H1 (cell line): ENCODE measurements at regions not wholly inside any gene's neighbourhood (a gene's known extent, or its start where the extent isn't known, plus 50 kb on each side); places are given as distances from the start of the nearest gene placed in this dataset.

ENCODE experiments used
- CTCF ChIA-PET: fragments of 300-600 bp; sonication (Branson Sonifier 250); formaldehyde crosslinking; loops from one replicate; lab custom pipeline; 2021; ENCODE audit not compliant: partially characterized antibody; lab: Charles Lee
- POLR2A ChIA-PET: fragments of 300-600 bp; sonication (Branson Sonifier 250); formaldehyde crosslinking; loops from one replicate; lab custom pipeline; 2021; ENCODE audit warnings: inconsistent platforms; ENCODE audit not compliant: partially characterized antibody; lab: Charles Lee
- DNase-seq, 2 experiments: peaks; one replicate each; pipeline versions ENCODE4 v3.0.0 to v3.0.0-alpha.2; 2010 to 2022; ENCODE audit warnings: low spot score in 2 of 2, low read depth in 1 of 2, mixed read lengths in 1 of 2
- FAIRE-seq: peaks from 2 replicates; lab custom pipeline; 2011; peaks lifted over from hg19 to GRCh38; lab: Jason Lieb, UNC
- H2AFZ ChIP-seq: 2 replicates; pipeline ENCODE4 v1.8.1; 2012; ENCODE audit warnings: low read length, inconsistent platforms
- H2AK5ac ChIP-seq: 2 replicates; pipeline ENCODE4 v1.6.1; 2013; ENCODE audit warnings: low read depth, low read length
- H2BK120ac ChIP-seq: replicated peaks from 2 replicates; pipeline ENCODE3; 2013; ENCODE audit warnings: low read depth, low read length, inconsistent platforms
- H2BK12ac ChIP-seq: 2 replicates; pipeline ENCODE4 v1.6.1; 2013; ENCODE audit warnings: low read depth, low read length
- H2BK15ac ChIP-seq: 2 replicates; pipeline ENCODE4 v1.6.1; 2013; ENCODE audit warnings: low read length
- H2BK20ac ChIP-seq: 2 replicates; pipeline ENCODE4 v1.6.1; 2013; ENCODE audit warnings: low read length
- H2BK5ac ChIP-seq: 2 replicates; pipeline ENCODE4 v1.6.1; 2013; ENCODE audit warnings: low read depth, low read length
- H3K14ac ChIP-seq: 2 replicates; pipeline ENCODE4 v1.6.1; 2013; ENCODE audit warnings: inconsistent platforms; ENCODE audit not compliant: insufficient read length
- H3K18ac ChIP-seq: 2 replicates; pipeline ENCODE4 v1.6.1; 2013; ENCODE audit warnings: low read length; ENCODE audit errors: extremely low read depth
- H3K23ac ChIP-seq: 2 replicates; pipeline ENCODE4 v1.6.1; 2013; ENCODE audit warnings: inconsistent platforms; ENCODE audit not compliant: insufficient read length
- H3K23me2 ChIP-seq: 2 replicates; pipeline ENCODE4 v1.6.1; 2013; ENCODE audit warnings: low read depth, low read length
- H3K27ac ChIP-seq: 2 replicates; pipeline ENCODE4 v1.6.1; 2011; ENCODE audit warnings: low read depth, low read length, inconsistent platforms
- H3K27me3 ChIP-seq, 4 experiments: replicated peaks in 1 of 4; 1 replicate in 1 of 4; 2 replicates in 3 of 4; pipeline versions ENCODE4 v1.6.1 to v1.8.1; 2011 to 2013; ENCODE audit warnings: low read length in 3 of 4, mild to moderate bottlenecking in 3 of 4, inconsistent platforms in 2 of 4, mixed read lengths in 2 of 4, moderate library complexity in 1 of 4; ENCODE audit not compliant: control insufficient read depth in 3 of 4, insufficient read depth in 3 of 4; ENCODE audit errors: extremely low read depth in 1 of 4
- H3K36me3 ChIP-seq, 4 experiments: 2 replicates each; pipeline versions ENCODE4 v1.6.1 to v1.8.1; 2011 to 2013; ENCODE audit warnings: mild to moderate bottlenecking in 4 of 4, low read length in 3 of 4, moderate library complexity in 2 of 4, control low read depth in 1 of 4, inconsistent platforms in 1 of 4; ENCODE audit not compliant: insufficient read depth in 4 of 4, control insufficient read depth in 2 of 4
- H3K4ac ChIP-seq: replicated peaks from 2 replicates; pipeline ENCODE3; 2013; ENCODE audit warnings: low read length, low read depth, mixed read lengths, inconsistent platforms; ENCODE audit not compliant: insufficient read length
- H3K4me1 ChIP-seq, 4 experiments: replicated peaks in 1 of 4; 1 replicate in 1 of 4; 2 replicates in 3 of 4; pipeline versions ENCODE4 v1.6.1 to v1.8.1; 2011 to 2013; ENCODE audit warnings: low read length in 3 of 4, inconsistent platforms in 2 of 4, mixed read lengths in 1 of 4; ENCODE audit not compliant: insufficient read depth in 4 of 4, control insufficient read depth in 3 of 4
- H3K4me2 ChIP-seq, 2 experiments: 2 replicates each; pipeline versions ENCODE4 v1.6.1 to v1.8.1; 2011 to 2013; ENCODE audit warnings: low read depth in 2 of 2, low read length in 2 of 2, control low read depth in 1 of 2, inconsistent platforms in 1 of 2, mild to moderate bottlenecking in 1 of 2; ENCODE audit not compliant: insufficient read depth in 1 of 2
- H3K4me3 ChIP-seq, 4 experiments: fragments of 200-600, 300-600 bp in 1 of 4; sonication (generic), shearing (Covaris generic), sonication (Bioruptor Twin) in 1 of 4; 2 replicates each; pipeline versions ENCODE4 v1.5.1 to v1.8.1; 2011 to 2016; ENCODE audit warnings: low read length in 4 of 4, low read depth in 3 of 4, control low read depth in 2 of 4, inconsistent platforms in 2 of 4, mild to moderate bottlenecking in 2 of 4, mixed read lengths in 1 of 4, moderate library complexity in 1 of 4; ENCODE audit not compliant: insufficient read depth in 2 of 4; ENCODE audit errors: extremely low read depth in 1 of 4
- H3K56ac ChIP-seq: replicated peaks from 2 replicates; pipeline ENCODE3; 2013; ENCODE audit warnings: low read depth, mild to moderate bottlenecking, mixed read lengths, low read length, inconsistent platforms; ENCODE audit not compliant: insufficient read length
- H3K79me1 ChIP-seq: 2 replicates; pipeline ENCODE4 v1.6.1; 2013; ENCODE audit warnings: low read depth, low read length, control low read depth
- H3K79me2 ChIP-seq, 2 experiments: 2 replicates each; pipeline versions ENCODE4 v1.6.1 to v1.8.1; 2012 to 2013; ENCODE audit warnings: low read length in 2 of 2, mild to moderate bottlenecking in 2 of 2, inconsistent platforms in 1 of 2; ENCODE audit not compliant: insufficient read depth in 2 of 2, control insufficient read depth in 1 of 2
- H3K9ac ChIP-seq, 4 experiments: replicated peaks in 1 of 4; 1 replicate in 1 of 4; 2 replicates in 3 of 4; pipeline versions ENCODE4 v1.6.1 to v1.8.1; 2011 to 2013; ENCODE audit warnings: low read depth in 3 of 4, low read length in 3 of 4, control low read depth in 2 of 4, mild to moderate bottlenecking in 2 of 4, moderate library complexity in 2 of 4, inconsistent platforms in 1 of 4; ENCODE audit errors: extremely low read depth in 1 of 4
- H3K9me3 ChIP-seq, 2 experiments: 2 replicates each; pipeline versions ENCODE4 v1.6.1 to v1.8.1; 2012 to 2013; ENCODE audit warnings: mild to moderate bottlenecking in 2 of 2, moderate library complexity in 2 of 2, control low read depth in 1 of 2, inconsistent platforms in 1 of 2, low read depth in 1 of 2, low read length in 1 of 2, mixed read lengths in 1 of 2; ENCODE audit not compliant: insufficient read depth in 2 of 2
- H4K20me1 ChIP-seq, 2 experiments: replicated peaks in 1 of 2; 2 replicates each; pipeline versions ENCODE3 to v1.8.1; 2011 to 2013; ENCODE audit warnings: inconsistent platforms in 2 of 2, low read length in 2 of 2, mild to moderate bottlenecking in 1 of 2; ENCODE audit not compliant: insufficient read depth in 2 of 2, control insufficient read depth in 1 of 2
- H4K5ac ChIP-seq: 2 replicates; pipeline ENCODE4 v1.6.1; 2013; ENCODE audit warnings: low read length, low read depth, mixed read lengths, inconsistent platforms; ENCODE audit not compliant: insufficient read length
- H4K8ac ChIP-seq: 2 replicates; pipeline ENCODE4 v1.8.0; 2013; ENCODE audit warnings: mild to moderate bottlenecking, moderate library complexity, low read length, inconsistent platforms; ENCODE audit not compliant: insufficient read depth; ENCODE audit errors: extremely low read depth
- H4K91ac ChIP-seq: replicated peaks from 2 replicates; pipeline ENCODE3; 2013; ENCODE audit warnings: low read length, mixed read lengths, inconsistent platforms; ENCODE audit not compliant: insufficient read length
- WGBS, 2 experiments: shearing (Covaris generic) in 1 of 2; methylation state at CpG; one replicate each; pipeline versions ENCODE4 v1.1.6 to v1.1.7; 2013 to 2015; ENCODE audit warnings: low lambda C conversion rate in 2 of 2, mixed read lengths in 2 of 2, inconsistent platforms in 1 of 2, low coverage in 1 of 2, missing lambda C conversion rate in 1 of 2; ENCODE audit not compliant: insufficient replicate concordance in 2 of 2, insufficient coverage in 1 of 2, insufficient read length in 1 of 2; ENCODE audit errors: extremely low coverage in 1 of 2, missing lambda C conversion rate in 1 of 2; 5-methylcytosine and 5-hydroxymethylcytosine counted together
- TF ChIP-seq, protein P1 (sequence below): fragments of 300-600 bp; sonication (generic); IDR thresholded peaks from 2 replicates; pipeline ENCODE4 v1.7.1; 2012; ENCODE audit warnings: low read length, moderate library complexity, mild to moderate bottlenecking, inconsistent platforms; ENCODE audit not compliant: insufficient replicate concordance

DNA sequence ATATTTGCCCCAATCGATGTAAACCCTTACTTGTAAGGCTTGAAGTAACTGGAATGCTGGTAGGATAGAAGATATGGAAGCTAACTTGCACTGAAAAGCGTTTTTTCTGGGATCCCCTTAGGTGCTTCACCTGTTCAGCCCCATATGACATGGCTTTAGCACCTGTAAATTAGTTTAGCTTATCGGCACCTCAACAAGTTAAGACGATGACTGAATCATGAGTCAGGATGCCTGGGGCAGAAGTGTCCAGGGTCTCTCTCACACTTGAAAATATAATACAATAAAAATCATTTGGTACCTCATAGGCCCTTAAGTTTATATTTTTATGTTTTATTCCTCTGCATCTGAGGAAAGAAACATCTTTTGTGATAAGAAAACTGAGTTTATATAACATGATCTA is 409.2 kb upstream of the LRRC4C start:
- 98% methylated on average over 4 of the region's 4 CpGs; no CpG with 5 or more reads in 1 of the 2 experiments for WGBS, 2 experiments
- CTCF ChIA-PET = interaction anchor here (1.0 kb wide), 1 partner anchor 12 kb away, joined by 3 read pairs; no protein-coding TSS in a partner anchor
- POLR2A ChIA-PET = no interaction called here
- TF ChIP-seq, protein P1, sequence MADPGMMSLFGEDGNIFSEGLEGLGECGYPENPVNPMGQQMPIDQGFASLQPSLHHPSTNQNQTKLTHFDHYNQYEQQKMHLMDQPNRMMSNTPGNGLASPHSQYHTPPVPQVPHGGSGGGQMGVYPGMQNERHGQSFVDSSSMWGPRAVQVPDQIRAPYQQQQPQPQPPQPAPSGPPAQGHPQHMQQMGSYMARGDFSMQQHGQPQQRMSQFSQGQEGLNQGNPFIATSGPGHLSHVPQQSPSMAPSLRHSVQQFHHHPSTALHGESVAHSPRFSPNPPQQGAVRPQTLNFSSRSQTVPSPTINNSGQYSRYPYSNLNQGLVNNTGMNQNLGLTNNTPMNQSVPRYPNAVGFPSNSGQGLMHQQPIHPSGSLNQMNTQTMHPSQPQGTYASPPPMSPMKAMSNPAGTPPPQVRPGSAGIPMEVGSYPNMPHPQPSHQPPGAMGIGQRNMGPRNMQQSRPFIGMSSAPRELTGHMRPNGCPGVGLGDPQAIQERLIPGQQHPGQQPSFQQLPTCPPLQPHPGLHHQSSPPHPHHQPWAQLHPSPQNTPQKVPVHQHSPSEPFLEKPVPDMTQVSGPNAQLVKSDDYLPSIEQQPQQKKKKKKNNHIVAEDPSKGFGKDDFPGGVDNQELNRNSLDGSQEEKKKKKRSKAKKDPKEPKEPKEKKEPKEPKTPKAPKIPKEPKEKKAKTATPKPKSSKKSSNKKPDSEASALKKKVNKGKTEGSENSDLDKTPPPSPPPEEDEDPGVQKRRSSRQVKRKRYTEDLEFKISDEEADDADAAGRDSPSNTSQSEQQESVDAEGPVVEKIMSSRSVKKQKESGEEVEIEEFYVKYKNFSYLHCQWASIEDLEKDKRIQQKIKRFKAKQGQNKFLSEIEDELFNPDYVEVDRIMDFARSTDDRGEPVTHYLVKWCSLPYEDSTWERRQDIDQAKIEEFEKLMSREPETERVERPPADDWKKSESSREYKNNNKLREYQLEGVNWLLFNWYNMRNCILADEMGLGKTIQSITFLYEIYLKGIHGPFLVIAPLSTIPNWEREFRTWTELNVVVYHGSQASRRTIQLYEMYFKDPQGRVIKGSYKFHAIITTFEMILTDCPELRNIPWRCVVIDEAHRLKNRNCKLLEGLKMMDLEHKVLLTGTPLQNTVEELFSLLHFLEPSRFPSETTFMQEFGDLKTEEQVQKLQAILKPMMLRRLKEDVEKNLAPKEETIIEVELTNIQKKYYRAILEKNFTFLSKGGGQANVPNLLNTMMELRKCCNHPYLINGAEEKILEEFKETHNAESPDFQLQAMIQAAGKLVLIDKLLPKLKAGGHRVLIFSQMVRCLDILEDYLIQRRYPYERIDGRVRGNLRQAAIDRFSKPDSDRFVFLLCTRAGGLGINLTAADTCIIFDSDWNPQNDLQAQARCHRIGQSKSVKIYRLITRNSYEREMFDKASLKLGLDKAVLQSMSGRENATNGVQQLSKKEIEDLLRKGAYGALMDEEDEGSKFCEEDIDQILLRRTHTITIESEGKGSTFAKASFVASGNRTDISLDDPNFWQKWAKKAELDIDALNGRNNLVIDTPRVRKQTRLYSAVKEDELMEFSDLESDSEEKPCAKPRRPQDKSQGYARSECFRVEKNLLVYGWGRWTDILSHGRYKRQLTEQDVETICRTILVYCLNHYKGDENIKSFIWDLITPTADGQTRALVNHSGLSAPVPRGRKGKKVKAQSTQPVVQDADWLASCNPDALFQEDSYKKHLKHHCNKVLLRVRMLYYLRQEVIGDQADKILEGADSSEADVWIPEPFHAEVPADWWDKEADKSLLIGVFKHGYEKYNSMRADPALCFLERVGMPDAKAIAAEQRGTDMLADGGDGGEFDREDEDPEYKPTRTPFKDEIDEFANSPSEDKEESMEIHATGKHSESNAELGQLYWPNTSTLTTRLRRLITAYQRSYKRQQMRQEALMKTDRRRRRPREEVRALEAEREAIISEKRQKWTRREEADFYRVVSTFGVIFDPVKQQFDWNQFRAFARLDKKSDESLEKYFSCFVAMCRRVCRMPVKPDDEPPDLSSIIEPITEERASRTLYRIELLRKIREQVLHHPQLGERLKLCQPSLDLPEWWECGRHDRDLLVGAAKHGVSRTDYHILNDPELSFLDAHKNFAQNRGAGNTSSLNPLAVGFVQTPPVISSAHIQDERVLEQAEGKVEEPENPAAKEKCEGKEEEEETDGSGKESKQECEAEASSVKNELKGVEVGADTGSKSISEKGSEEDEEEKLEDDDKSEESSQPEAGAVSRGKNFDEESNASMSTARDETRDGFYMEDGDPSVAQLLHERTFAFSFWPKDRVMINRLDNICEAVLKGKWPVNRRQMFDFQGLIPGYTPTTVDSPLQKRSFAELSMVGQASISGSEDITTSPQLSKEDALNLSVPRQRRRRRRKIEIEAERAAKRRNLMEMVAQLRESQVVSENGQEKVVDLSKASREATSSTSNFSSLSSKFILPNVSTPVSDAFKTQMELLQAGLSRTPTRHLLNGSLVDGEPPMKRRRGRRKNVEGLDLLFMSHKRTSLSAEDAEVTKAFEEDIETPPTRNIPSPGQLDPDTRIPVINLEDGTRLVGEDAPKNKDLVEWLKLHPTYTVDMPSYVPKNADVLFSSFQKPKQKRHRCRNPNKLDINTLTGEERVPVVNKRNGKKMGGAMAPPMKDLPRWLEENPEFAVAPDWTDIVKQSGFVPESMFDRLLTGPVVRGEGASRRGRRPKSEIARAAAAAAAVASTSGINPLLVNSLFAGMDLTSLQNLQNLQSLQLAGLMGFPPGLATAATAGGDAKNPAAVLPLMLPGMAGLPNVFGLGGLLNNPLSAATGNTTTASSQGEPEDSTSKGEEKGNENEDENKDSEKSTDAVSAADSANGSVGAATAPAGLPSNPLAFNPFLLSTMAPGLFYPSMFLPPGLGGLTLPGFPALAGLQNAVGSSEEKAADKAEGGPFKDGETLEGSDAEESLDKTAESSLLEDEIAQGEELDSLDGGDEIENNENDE = no peak

More for the DNA sequence above, 409.2 kb upstream of the LRRC4C start:
- H4K20me1 ChIP-seq = no peaks in the 10 kb centered on the region
- no peak overlapping the region for H3K18ac ChIP-seq
- H3K9ac ChIP-seq = no peak overlapping the region
- H3K4me3 ChIP-seq = no peak overlapping the region
- no peak overlapping the region for H2BK120ac ChIP-seq
- H3K56ac ChIP-seq = no peak overlapping the region
- no peak overlapping the region for H2BK5ac ChIP-seq
- H2AK5ac ChIP-seq = no peak overlapping the region
- H3K14ac ChIP-seq = no peak overlapping the region
- H3K4me1 ChIP-seq = no peaks in the 10 kb centered on the region
- no peaks in the 10 kb centered on the region for H3K9me3 ChIP-seq
- no peak overlapping the region for H3K4ac ChIP-seq
- H2BK15ac ChIP-seq = no peak overlapping the region
- H3K36me3 ChIP-seq = no peaks in the 10 kb centered on the region
- no peak overlapping the region for H2BK20ac ChIP-seq
- no peaks in the 10 kb centered on the region for H3K79me1 ChIP-seq
- H3K23me2 ChIP-seq = no peaks in the 10 kb centered on the region
- no peak overlapping the region for H4K5ac ChIP-seq
- H4K8ac ChIP-seq = no peak overlapping the region
- no peak overlapping the region for H2AFZ ChIP-seq
- H3K23ac ChIP-seq = no peak overlapping the region
- DNase-seq = no peak
- no peak overlapping the region for H3K4me2 ChIP-seq
- no peaks in the 10 kb centered on the region for H3K27me3 ChIP-seq
- no peaks in the 10 kb centered on the region for H3K79me2 ChIP-seq
- no peak for FAIRE-seq
- H2BK12ac ChIP-seq = no peak overlapping the region
- no peak overlapping the region for H4K91ac ChIP-seq
- no peak overlapping the region for H3K27ac ChIP-seq
